Spleen (tissue), 7 donors: ENCODE measurements at regions not wholly inside any gene's neighbourhood (a gene's known extent, or its start where the extent isn't known, plus 50 kb on each side); places are given as distances from the start of the nearest gene placed in this dataset.

Experiments used
- CTCF ChIP-seq, 11 experiments: fragments of 200-600 bp in 7 of 11; fragments of 450-650 bp in 4 of 11; sonication (generic) in 4 of 11; IDR thresholded peaks in 8 of 11; conservative IDR thresholded peaks in 3 of 11; 1 replicate in 7 of 11; 2 replicates in 4 of 11; pipeline versions ENCODE4 v1.4.0 to v1.8.0; 2016 to 2021; ENCODE audit warnings: antibody characterized with exemption in 11 of 11, inconsistent platforms in 4 of 11, mild to moderate bottlenecking in 1 of 11
- POLR2A ChIP-seq, 3 donors: fragments of 450-650 bp; IDR thresholded peaks; one replicate each; pipeline ENCODE4 v1.5.1; 2017; ENCODE audit warnings: antibody characterized with exemption in 3 of 3, mild to moderate bottlenecking in 1 of 3
- donor health status: DM: no; HTN: no; CAD: no; lungs with moderate emphysema.
- donor health status: DM: no; HTN: no; CAD: no.
- donor health status: DM: no; HTN: no; CAD: no.

- TF ChIP-seq POLR2A (IDR thresholded peaks at IDR 0.05), result no peak
- no peak for TF ChIP-seq CTCF (IDR thresholded peaks at IDR 0.05 in 8 of 11, conservative IDR thresholded peaks at IDR 0.05 in 3 of 11)
These were observed 63.4 kb upstream of the ITGA11 start for GRCh38 chr15:68495221-68495950.
